MCF 10A (cell line): ENCODE measurements at regions not wholly inside any gene's neighbourhood (a gene's known extent, or its start where the extent isn't known, plus 50 kb on each side); places are given as distances from the start of the nearest gene placed in this dataset.

Source experiments
- BruUV-seq: library from RNA; stranded (reverse); fragments of 400-500 nt; replicated peaks from 2 replicates; lab custom pipeline; 2021; lab: Mats Ljungman, UMichigan
- CTCF ChIA-PET: fragments of 300-600 bp; sonication (Branson Sonifier 250); formaldehyde crosslinking; extraction: SDS; loops from one replicate; lab custom pipeline; 2021; ENCODE audit warnings: antibody characterized with exemption, inconsistent platforms; lab: Yijun Ruan, JAX
- POLR2A ChIA-PET: fragments of 300-600, 350-650 bp; sonication (Branson Sonifier 250); formaldehyde crosslinking; extraction: SDS; loops from one replicate; lab custom pipeline; 2020; ENCODE audit warnings: antibody characterized with exemption, inconsistent platforms; lab: Yijun Ruan, JAX
- DNase-seq: peaks from one replicate; pipeline ENCODE4 v3.0.0-alpha.2; 2018; ENCODE audit not compliant: unreplicated experiment
- H3K27ac Mint-ChIP-seq: one replicate; pipeline ENCODE4 v1.8.0; 2022; ENCODE audit warnings: mild to moderate bottlenecking, low read depth, mixed read lengths; ENCODE audit not compliant: unreplicated experiment
- H3K27me3 Mint-ChIP-seq: one replicate; pipeline ENCODE4 v1.8.0; 2022; ENCODE audit warnings: mixed read lengths; ENCODE audit not compliant: insufficient read depth, unreplicated experiment
- H3K36me3 Mint-ChIP-seq: one replicate; pipeline ENCODE4 v1.8.0; 2022; ENCODE audit warnings: mild to moderate bottlenecking, moderate library complexity, mixed read lengths; ENCODE audit not compliant: insufficient read depth, unreplicated experiment
- H3K4me1 Mint-ChIP-seq: one replicate; pipeline ENCODE4 v1.8.0; 2022; ENCODE audit warnings: mixed read lengths; ENCODE audit not compliant: insufficient read depth, unreplicated experiment
- H3K4me3 Mint-ChIP-seq: one replicate; pipeline ENCODE4 v1.8.0; 2022; ENCODE audit warnings: mild to moderate bottlenecking, moderate library complexity, mixed read lengths; ENCODE audit not compliant: unreplicated experiment
- H3K9me3 Mint-ChIP-seq: one replicate; pipeline ENCODE4 v1.8.0; 2022; ENCODE audit warnings: mixed read lengths; ENCODE audit not compliant: unreplicated experiment
- intact Hi-C: fragments of 100-400 bp; cut with micrococcal nuclease; formaldehyde crosslinking; loops from 2 replicates; pipeline ENCODE4 v1.14.1; 2022
- TF ChIP-seq, protein P1 (sequence below): fragments of 200-600 bp; IDR thresholded peaks from one replicate; pipeline ENCODE4 v1.8.0; 2022; ENCODE audit warnings: antibody characterized with exemption, mild to moderate bottlenecking; ENCODE audit not compliant: unreplicated experiment

DNA sequence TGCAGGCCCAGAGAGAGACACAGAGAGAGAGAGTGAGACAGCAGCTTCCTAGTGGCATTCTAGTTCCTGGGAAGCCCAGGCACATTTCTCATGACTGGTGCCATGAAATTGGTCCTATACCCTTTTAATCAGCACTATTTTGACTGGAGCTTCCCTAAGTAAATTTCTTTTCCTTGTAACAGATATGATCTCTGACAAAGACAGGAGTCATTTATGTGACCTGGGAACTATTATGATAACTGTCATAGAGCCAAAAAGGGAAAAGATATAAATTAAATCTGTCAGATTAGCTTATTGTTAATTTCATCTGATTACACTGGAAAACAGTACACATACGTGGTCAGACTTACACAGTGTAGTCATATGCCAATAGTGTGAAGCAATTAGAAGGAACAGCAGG, 161.3 kb upstream of the HNRNPA3 start:
- intact Hi-C loops, result no loop called here
- ChIA-PET CTCF (interaction anchor here (0.7 to 1.0 kb wide), 3 partner anchors 29 to 455 kb away, joined by 3 read pairs; no protein-coding TSS in a partner anchor), POLR2A (interaction anchor here (0.8 kb wide), 1 partner anchor 21 kb away, joined by 3 read pairs; no protein-coding TSS in a partner anchor)
- no peak overlapping the region for H3K27ac Mint-ChIP-seq
- no peak for DNase-seq
- no peaks in the 10 kb centered on the region for H3K27me3 Mint-ChIP-seq
- TF ChIP-seq, protein P1, sequence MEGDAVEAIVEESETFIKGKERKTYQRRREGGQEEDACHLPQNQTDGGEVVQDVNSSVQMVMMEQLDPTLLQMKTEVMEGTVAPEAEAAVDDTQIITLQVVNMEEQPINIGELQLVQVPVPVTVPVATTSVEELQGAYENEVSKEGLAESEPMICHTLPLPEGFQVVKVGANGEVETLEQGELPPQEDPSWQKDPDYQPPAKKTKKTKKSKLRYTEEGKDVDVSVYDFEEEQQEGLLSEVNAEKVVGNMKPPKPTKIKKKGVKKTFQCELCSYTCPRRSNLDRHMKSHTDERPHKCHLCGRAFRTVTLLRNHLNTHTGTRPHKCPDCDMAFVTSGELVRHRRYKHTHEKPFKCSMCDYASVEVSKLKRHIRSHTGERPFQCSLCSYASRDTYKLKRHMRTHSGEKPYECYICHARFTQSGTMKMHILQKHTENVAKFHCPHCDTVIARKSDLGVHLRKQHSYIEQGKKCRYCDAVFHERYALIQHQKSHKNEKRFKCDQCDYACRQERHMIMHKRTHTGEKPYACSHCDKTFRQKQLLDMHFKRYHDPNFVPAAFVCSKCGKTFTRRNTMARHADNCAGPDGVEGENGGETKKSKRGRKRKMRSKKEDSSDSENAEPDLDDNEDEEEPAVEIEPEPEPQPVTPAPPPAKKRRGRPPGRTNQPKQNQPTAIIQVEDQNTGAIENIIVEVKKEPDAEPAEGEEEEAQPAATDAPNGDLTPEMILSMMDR, result no peak
- peaks cover 16% of the 10 kb centered on the region for H3K4me1 Mint-ChIP-seq
- H3K36me3 Mint-ChIP-seq, result no peaks in the 10 kb centered on the region
- no peak overlapping the region for H3K4me3 Mint-ChIP-seq
- no peaks in the 10 kb centered on the region for H3K9me3 Mint-ChIP-seq
- no TSS peak for BruUV-seq

DNA sequence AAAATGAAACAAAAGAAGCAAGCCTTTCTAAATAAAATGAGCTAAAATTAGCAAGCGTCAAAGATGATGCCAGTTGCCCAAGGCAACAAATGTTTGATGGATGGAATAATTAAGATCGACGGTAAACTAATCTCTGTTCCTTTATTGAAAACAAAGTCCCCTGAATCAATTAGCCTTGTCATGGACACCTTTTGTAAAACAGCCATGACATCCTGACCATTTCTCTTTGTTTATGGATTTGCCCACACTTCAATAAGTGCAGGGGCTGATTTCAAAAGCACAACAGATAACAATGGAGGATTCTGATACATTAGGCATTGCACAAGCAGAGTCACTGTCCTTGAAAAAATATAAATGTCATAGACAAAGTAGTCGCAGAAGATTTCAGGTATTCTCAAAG, 160.1 kb upstream of the HNRNPA3 start:
- POLR2A ChIA-PET, result interaction anchor here (0.6 to 1.5 kb wide), 2 partner anchors 13 to 1608 kb away, joined by 4 to 5 read pairs; no protein-coding TSS in a partner anchor
- no TSS peak for BruUV-seq
- DNase-seq, result no peak

DNA sequence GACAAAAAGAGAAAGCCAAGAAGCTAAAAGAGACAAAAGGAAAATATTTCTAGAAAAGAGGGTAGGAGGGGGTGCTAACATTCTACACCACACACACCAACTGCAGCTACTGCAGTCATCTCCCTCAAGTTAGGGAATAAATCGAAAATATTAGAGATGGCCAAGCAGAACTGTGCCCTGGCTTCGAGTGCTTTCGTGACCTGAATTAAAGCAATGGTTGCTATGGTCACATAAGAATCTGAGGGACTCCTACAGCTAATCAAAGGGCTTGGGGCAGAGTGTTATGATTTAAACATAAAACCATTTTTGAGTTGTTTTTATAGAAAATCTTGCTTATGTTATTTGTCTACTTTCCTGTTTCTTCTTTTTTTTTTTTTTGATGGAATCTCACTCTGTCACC, 159.6 kb upstream of the HNRNPA3 start:
- no TSS peak for BruUV-seq
- TF ChIP-seq, protein P1, result no peak
- H3K9me3 Mint-ChIP-seq, result no peaks in the 10 kb centered on the region
- no peak for DNase-seq
- H3K36me3 Mint-ChIP-seq, result no peaks in the 10 kb centered on the region
- peaks cover 16% of the 10 kb centered on the region for H3K4me1 Mint-ChIP-seq
- H3K27me3 Mint-ChIP-seq, result no peaks in the 10 kb centered on the region
- H3K4me3 Mint-ChIP-seq, result peak overlapping the region; percentile 6
- H3K27ac Mint-ChIP-seq, result peak overlapping the region; percentile 75
- CTCF ChIA-PET, result no interaction called here
- intact Hi-C loops, result no loop called here
- POLR2A ChIA-PET, result interaction anchor here (0.7 to 1.5 kb wide), 3 partner anchors 14 to 40 kb away, joined by 3 to 5 read pairs (median 3); no protein-coding TSS in a partner anchor

More for the DNA sequence above, 160.1 kb upstream of the HNRNPA3 start:
- Mint-ChIP-seq H3K4me1 (peaks cover 16% of the 10 kb centered on the region), H3K36me3 (no peaks in the 10 kb centered on the region), H3K27ac (peak overlapping the region; percentile 75), H3K27me3 (no peaks in the 10 kb centered on the region), H3K9me3 (no peaks in the 10 kb centered on the region), H3K4me3 (no peak overlapping the region)
- TF ChIP-seq, protein P1, result no peak
- intact Hi-C loops, result no loop called here
- CTCF ChIA-PET, result interaction anchor here (0.6 kb wide), 3 partner anchors 92 to 427 kb away, joined by 3 to 7 read pairs (median 3); no protein-coding TSS in a partner anchor

DNA sequence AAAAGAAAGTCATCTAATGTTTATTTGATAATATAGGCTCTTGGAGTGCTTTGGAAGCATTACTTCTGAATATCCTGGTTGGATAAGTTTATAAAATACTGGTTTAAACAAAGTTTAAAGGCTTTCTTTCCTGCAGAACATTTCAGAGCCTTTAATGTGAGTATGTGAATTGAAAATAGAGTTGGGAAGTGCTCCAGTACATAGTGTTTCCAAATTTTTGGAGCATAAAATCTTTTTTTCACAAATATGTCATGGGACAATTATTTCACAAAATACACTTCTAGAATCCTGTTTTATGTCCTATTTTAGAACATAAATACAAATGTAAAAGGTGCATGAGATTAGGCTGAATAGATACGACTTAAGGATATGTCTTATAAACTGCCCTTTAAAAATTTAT, 158.9 kb upstream of the HNRNPA3 start:
- CTCF ChIA-PET, result interaction anchor here (1.2 kb wide), 1 partner anchor 13 kb away, joined by 3 read pairs; no protein-coding TSS in a partner anchor
- TF ChIP-seq, protein P1, result no peak
- Mint-ChIP-seq H3K27me3 (no peaks in the 10 kb centered on the region), H3K36me3 (no peaks in the 10 kb centered on the region), H3K4me3 (no peak overlapping the region), H3K27ac (no peak overlapping the region), H3K9me3 (no peaks in the 10 kb centered on the region), H3K4me1 (peaks cover 16% of the 10 kb centered on the region)
- intact Hi-C loops, result no loop called here
- no TSS peak for BruUV-seq
- no peak for DNase-seq
- POLR2A ChIA-PET, result interaction anchor here (1.1 kb wide), 1 partner anchor 18 kb away, joined by 3 read pairs; no protein-coding TSS in a partner anchor
